Stomach (tissue), 8 donors: ENCODE measurements at regions not wholly inside any gene's neighbourhood (a gene's known extent, or its start where the extent isn't known, plus 50 kb on each side); places are given as distances from the start of the nearest gene placed in this dataset.

ENCODE experiments used
- DNase-seq, 2 donors: peaks; one replicate each; pipeline versions ENCODE4 v3.0.0 to v3.0.0-alpha.2; 2013 to 2019
- H3K27ac ChIP-seq, 5 donors: fragments of 200-600 bp in 4 of 5; sonication (generic) in 4 of 5; one replicate each; pipeline ENCODE4 v1.5.1; 2013 to 2019; ENCODE audit warnings: mild to moderate bottlenecking in 1 of 5, moderate library complexity in 1 of 5
- H3K27me3 ChIP-seq, 3 donors: fragments of 200-600 bp; sonication (generic); one replicate each; pipeline ENCODE4 v1.5.1; 2017 to 2019; ENCODE audit warnings: mixed run types in 1 of 3
- H3K36me3 ChIP-seq, 4 donors: fragments of 200-600 bp; sonication (generic); 1 replicate in 3 of 4; 2 replicates in 1 of 4; pipeline ENCODE4 v1.5.1; 2016 to 2019
- H3K4me1 ChIP-seq, 4 donors: fragments of 200-600 bp; sonication (generic); one replicate each; pipeline ENCODE4 v1.5.1; 2016 to 2019
- H3K4me3 ChIP-seq, 4 donors: fragments of 200-600 bp; sonication (generic) in 3 of 4; one replicate each; pipeline ENCODE4 v1.5.1; 2016 to 2019; ENCODE audit warnings: mild to moderate bottlenecking in 1 of 4
- H3K9me3 ChIP-seq, 4 donors: fragments of 200-600 bp; sonication (generic); one replicate each; pipeline ENCODE4 v1.5.1; 2016 to 2019
- CTCF ChIP-seq, 7 experiments: fragments of 450-650 bp in 4 of 7; fragments of 200-600 bp in 3 of 7; sonication (generic) in 3 of 7; IDR thresholded peaks; one replicate each; pipeline ENCODE4 v1.5.1; 2016 to 2019; ENCODE audit warnings: antibody characterized with exemption in 7 of 7, control low read depth in 2 of 7, mild to moderate bottlenecking in 1 of 7
- EP300 ChIP-seq: sonication (generic); formaldehyde crosslinking; IDR thresholded peaks from one replicate; pipeline ENCODE4 v1.6.1; 2017; ENCODE audit warnings: antibody characterized with exemption
- POLR2A ChIP-seq, 4 donors: fragments of 450-650 bp; IDR thresholded peaks; one replicate each; pipeline ENCODE4 v1.6.1; 2016; ENCODE audit warnings: antibody characterized with exemption in 4 of 4, control low read depth in 2 of 4, mild to moderate bottlenecking in 1 of 4, moderate library complexity in 1 of 4
- POLR2AphosphoS5 ChIP-seq, 3 donors: sonication (generic); formaldehyde crosslinking; IDR thresholded peaks; one replicate each; pipeline ENCODE4 v1.6.1; 2016; ENCODE audit warnings: antibody characterized with exemption in 3 of 3
- WGBS, 5 donors: extraction: QIAGEN DNeasy Blood & Tissue Kit in 3 of 5; methylation state at CpG; one replicate each; pipeline versions ENCODE4 v1.1.5 to v1.1.7; 2013 to 2018; 5-methylcytosine and 5-hydroxymethylcytosine counted together
- intact Hi-C: fragments of 100-400 bp; cut with DNase I; formaldehyde crosslinking; loops from one replicate; pipeline ENCODE4 v1.15.1; 2023; ENCODE audit warnings: low total_unique reads
- donor health status: healthy with polysubstance abuse.
- donor health status: Bipolar disorder and iron deficiency.
- donor health status: healthy.

GRCh38 chr5:40001796-40002195, 577.0 kb upstream of the DAB2 start:
- no peak for DNase-seq
- H3K4me1 ChIP-seq, result peaks cover 0 to 8% (median 0%) of the 10 kb centered on the region in 4 donors
- no peaks in the 10 kb centered on the region for H3K27me3 ChIP-seq
- 79 to 88% (median 88%) methylated on average over 1 of the region's 1 CpG for WGBS, 5 donors
- H3K4me3 ChIP-seq, result no peak overlapping the region
- no peaks in the 10 kb centered on the region for H3K9me3 ChIP-seq
- intact Hi-C loops, result no loop called here
- no peaks in the 10 kb centered on the region for H3K36me3 ChIP-seq
- TF ChIP-seq POLR2AphosphoS5 (IDR thresholded peaks at IDR 0.05) (no peak), EP300 (no peak), CTCF (IDR thresholded peaks at IDR 0.05) (no peak), POLR2A (IDR thresholded peaks at IDR 0.05) (no peak)
- H3K27ac ChIP-seq, result no peak overlapping the region

- intact Hi-C loops, result no loop called here
- Histone ChIP-seq H3K4me3 (no peak overlapping the region), H3K4me1 (peaks cover 0 to 8% (median 0%) of the 10 kb centered on the region in 4 donors), H3K27ac (no peak overlapping the region), H3K36me3 (no peaks in the 10 kb centered on the region), H3K9me3 (no peaks in the 10 kb centered on the region), H3K27me3 (no peaks in the 10 kb centered on the region)
- DNase-seq, result peak in 1 of 2 donors; percentile 39
- TF ChIP-seq POLR2AphosphoS5 (IDR thresholded peaks at IDR 0.05) (peak in 1 of 3 donors; percentile 14), POLR2A (IDR thresholded peaks at IDR 0.05) (no peak)
Observed at GRCh38 chr5:39998518-39998917, 573.7 kb upstream of the DAB2 start.

- no peaks in the 10 kb centered on the region for H3K9me3 ChIP-seq
- TF ChIP-seq POLR2AphosphoS5 (IDR thresholded peaks at IDR 0.05), result no peak
- TF ChIP-seq POLR2A (IDR thresholded peaks at IDR 0.05), result no peak
- TF ChIP-seq EP300, result no peak
- TF ChIP-seq CTCF (IDR thresholded peaks at IDR 0.05), result no peak
- peaks cover 0 to 8% (median 0%) of the 10 kb centered on the region in 4 donors for H3K4me1 ChIP-seq
- no peaks in the 10 kb centered on the region for H3K36me3 ChIP-seq
- no peaks in the 10 kb centered on the region for H3K27me3 ChIP-seq
- intact Hi-C loops, result no loop called here
- no peak overlapping the region for H3K4me3 ChIP-seq
- DNase-seq, result no peak
- no peak overlapping the region for H3K27ac ChIP-seq
- 87 to 97% (median 93%) methylated on average over 1 of the region's 1 CpG for WGBS, 5 donors
Observed at GRCh38 chr5:39995990-39996389, 571.2 kb upstream of the DAB2 start.

GRCh38 chr5:39992617-39993202, 567.9 kb upstream of the DAB2 start:
- intact Hi-C loops, result no loop called here
- TF ChIP-seq CTCF (IDR thresholded peaks at IDR 0.05), result no peak
- no peak for TF ChIP-seq POLR2A (IDR thresholded peaks at IDR 0.05)
- TF ChIP-seq POLR2AphosphoS5 (IDR thresholded peaks at IDR 0.05), result no peak
- no peak for TF ChIP-seq EP300
- Histone ChIP-seq H3K27ac (no peak overlapping the region), H3K9me3 (no peaks in the 10 kb centered on the region), H3K36me3 (no peaks in the 10 kb centered on the region), H3K4me1 (no peaks in the 10 kb centered on the region), H3K4me3 (no peak overlapping the region), H3K27me3 (no peaks in the 10 kb centered on the region)
- 77 to 85% (median 81%) methylated on average over 2 of the region's 2 CpGs for WGBS, 5 donors
- no peak for DNase-seq

GRCh38 chr5:39986614-39987013, 561.8 kb upstream of the DAB2 start:
- TF ChIP-seq POLR2A (IDR thresholded peaks at IDR 0.05) (no peak), CTCF (IDR thresholded peaks at IDR 0.05) (no peak), EP300 (no peak), POLR2AphosphoS5 (IDR thresholded peaks at IDR 0.05) (no peak)

More at GRCh38 chr5:39986614-39987013, 561.8 kb upstream of the DAB2 start:
- DNase-seq, result no peak
- no peak overlapping the region for H3K4me3 ChIP-seq
- H3K9me3 ChIP-seq, result no peaks in the 10 kb centered on the region
- no peaks in the 10 kb centered on the region for H3K4me1 ChIP-seq
- 62 to 83% (median 70%) methylated on average over 2 of the region's 2 CpGs for WGBS, 5 donors
- H3K27ac ChIP-seq, result no peak overlapping the region
- intact Hi-C loops, result no loop called here
- H3K36me3 ChIP-seq, result no peaks in the 10 kb centered on the region
- H3K27me3 ChIP-seq, result no peaks in the 10 kb centered on the region
